Mesodermal cell (in vitro differentiated cells): ENCODE measurements at regions not wholly inside any gene's neighbourhood (a gene's known extent, or its start where the extent isn't known, plus 50 kb on each side); places are given as distances from the start of the nearest gene placed in this dataset.

ENCODE experiments used
- H3K27ac ChIP-seq: 2 replicates; pipeline ENCODE4 v1.7.0; 2013; ENCODE audit warnings: mild to moderate bottlenecking, low read depth, low read length, moderate library complexity; ENCODE audit not compliant: severe bottlenecking
- H3K36me3 ChIP-seq: 2 replicates; pipeline ENCODE4 v1.7.1; 2013; ENCODE audit warnings: mild to moderate bottlenecking, low read length, moderate library complexity; ENCODE audit not compliant: control insufficient read depth, insufficient read depth
- H3K4me1 ChIP-seq: one replicate; pipeline ENCODE4 v1.7.1; 2013; ENCODE audit warnings: mild to moderate bottlenecking, low read length; ENCODE audit not compliant: insufficient read depth, control insufficient read depth, poor library complexity, severe bottlenecking
- H3K4me3 ChIP-seq: 2 replicates; pipeline ENCODE4 v1.7.0; 2013; ENCODE audit warnings: low read length, control low read depth, mild to moderate bottlenecking; ENCODE audit not compliant: insufficient read depth, poor library complexity, severe bottlenecking; ENCODE audit errors: extremely low read depth
- H3K9me3 ChIP-seq: 2 replicates; pipeline ENCODE4 v1.7.1; 2013; ENCODE audit warnings: mild to moderate bottlenecking, low read length, moderate library complexity; ENCODE audit not compliant: control insufficient read depth
- WGBS, 2 experiments: methylation state at CpG; one replicate each; pipeline ENCODE4 v1.1.5; 2013; ENCODE audit warnings: missing lambda C conversion rate in 2 of 2; ENCODE audit not compliant: insufficient coverage in 2 of 2; 5-methylcytosine and 5-hydroxymethylcytosine counted together

- H3K9me3 ChIP-seq, result no peaks in the 10 kb centered on the region
- H3K4me1 ChIP-seq, result peaks cover 23% of the 10 kb centered on the region
- H3K36me3 ChIP-seq, result no peaks in the 10 kb centered on the region
- peak overlapping the region; percentile 97 for H3K27ac ChIP-seq
- H3K4me3 ChIP-seq, result no peak overlapping the region
- 15% methylated on average over 2 of the region's 5 CpGs; no CpG with 5 or more reads in 1 of the 2 experiments for WGBS, 2 experiments
These were observed 271.4 kb upstream of the RARB start for GRCh38 chr3:25156626-25157025.

GRCh38 chr3:25165306-25165705 is 262.8 kb upstream of the RARB start:
- Histone ChIP-seq H3K4me1 (no peaks in the 10 kb centered on the region), H3K9me3 (peaks cover 13% of the 10 kb centered on the region), H3K36me3 (no peaks in the 10 kb centered on the region), H3K4me3 (no peak overlapping the region), H3K27ac (no peak overlapping the region)
- whole genome bisulfite sequencing, 2 experiments, result 93% methylated on average over 3 of the region's 3 CpGs; no CpG with 5 or more reads in 1 of the 2 experiments

- H3K36me3 ChIP-seq, result no peaks in the 10 kb centered on the region
- no peaks in the 10 kb centered on the region for H3K4me1 ChIP-seq
- no peak overlapping the region for H3K27ac ChIP-seq
- WGBS, 2 experiments, result 83% methylated on average over 2 of the region's 3 CpGs; no CpG with 5 or more reads in 1 of the 2 experiments
- H3K9me3 ChIP-seq, result peaks cover 13% of the 10 kb centered on the region
- no peak overlapping the region for H3K4me3 ChIP-seq
These were observed 262.0 kb upstream of the RARB start for GRCh38 chr3:25166016-25166415.

- H3K4me1 ChIP-seq, result no peaks in the 10 kb centered on the region
- H3K36me3 ChIP-seq, result no peaks in the 10 kb centered on the region
- 57% methylated on average over 1 of the region's 3 CpGs; no CpG with 5 or more reads in 1 of the 2 experiments for WGBS, 2 experiments
- H3K27ac ChIP-seq, result no peak overlapping the region
- peaks cover 10% of the 10 kb centered on the region for H3K9me3 ChIP-seq
- no peak overlapping the region for H3K4me3 ChIP-seq
These were observed 258.9 kb upstream of the RARB start for GRCh38 chr3:25169151-25169550.

- Histone ChIP-seq H3K4me3 (no peak overlapping the region), H3K27ac (no peak overlapping the region), H3K36me3 (no peaks in the 10 kb centered on the region), H3K9me3 (peaks cover 10% of the 10 kb centered on the region), H3K4me1 (no peaks in the 10 kb centered on the region)
- WGBS, 2 experiments, result 71 to 93% methylated on average over 2 of the region's 3 CpGs
These were observed 258.0 kb upstream of the RARB start for GRCh38 chr3:25170021-25170420.

- Histone ChIP-seq H3K27ac (no peak overlapping the region), H3K36me3 (no peaks in the 10 kb centered on the region), H3K4me1 (no peaks in the 10 kb centered on the region), H3K4me3 (no peak overlapping the region), H3K9me3 (peaks cover 10% of the 10 kb centered on the region)
- 80% methylated on average over 1 of the region's 4 CpGs; no CpG with 5 or more reads in 1 of the 2 experiments for WGBS, 2 experiments
These were observed 256.8 kb upstream of the RARB start for GRCh38 chr3:25171118-25171807.

GRCh38 chr3:25171897-25172296 is 256.2 kb upstream of the RARB start:
- H3K27ac ChIP-seq, result no peak overlapping the region
- WGBS, 2 experiments, result 85 to 94% methylated on average over 5 to 6 of the region's 6 CpGs
- no peaks in the 10 kb centered on the region for H3K36me3 ChIP-seq
- no peak overlapping the region for H3K4me3 ChIP-seq
- peaks cover 10% of the 10 kb centered on the region for H3K9me3 ChIP-seq
- no peaks in the 10 kb centered on the region for H3K4me1 ChIP-seq

GRCh38 chr3:25173606-25174005 is 254.5 kb upstream of the RARB start:
- Histone ChIP-seq H3K27ac (no peak overlapping the region), H3K4me1 (no peaks in the 10 kb centered on the region), H3K36me3 (no peaks in the 10 kb centered on the region), H3K9me3 (peaks cover 6% of the 10 kb centered on the region), H3K4me3 (no peak overlapping the region)
- 20% methylated on average over 1 of the region's 1 CpG; no CpG with 5 or more reads in 1 of the 2 experiments for WGBS, 2 experiments

GRCh38 chr3:25174251-25174650 is 253.8 kb upstream of the RARB start:
- Histone ChIP-seq H3K36me3 (no peaks in the 10 kb centered on the region), H3K4me1 (no peaks in the 10 kb centered on the region), H3K9me3 (no peaks in the 10 kb centered on the region), H3K27ac (no peak overlapping the region), H3K4me3 (no peak overlapping the region)
- WGBS, 2 experiments, result 94 to 98% methylated on average over 7 to 11 of the region's 13 CpGs

GRCh38 chr3:25177041-25177440 is 251.0 kb upstream of the RARB start:
- Histone ChIP-seq H3K9me3 (no peaks in the 10 kb centered on the region), H3K36me3 (no peaks in the 10 kb centered on the region), H3K4me3 (no peak overlapping the region), H3K27ac (no peak overlapping the region), H3K4me1 (no peaks in the 10 kb centered on the region)
- WGBS, 2 experiments, result 80 to 100% methylated on average over 1 to 2 of the region's 3 CpGs

GRCh38 chr3:25178672-25179071 is 249.4 kb upstream of the RARB start:
- Histone ChIP-seq H3K36me3 (no peaks in the 10 kb centered on the region), H3K4me1 (no peaks in the 10 kb centered on the region), H3K27ac (no peak overlapping the region), H3K9me3 (no peaks in the 10 kb centered on the region), H3K4me3 (no peak overlapping the region)
- 100% methylated on average over 1 to 4 of the region's 4 CpGs for whole genome bisulfite sequencing, 2 experiments
